Stimulated activated CD4-positive, alpha-beta T cell treated with anti-CD3 and anti-CD28 coated beads, Interleukin-12 subunit alpha, Interleukin-12 subunit beta, amount 100 ng/mL, for 48 hours (primary cell): ENCODE measurements at regions not wholly inside any gene's neighbourhood (a gene's known extent, or its start where the extent isn't known, plus 50 kb on each side); places are given as distances from the start of the nearest gene placed in this dataset.
"Not testable (repeated sequence)": the region's sequence is repeated elsewhere in the genome, so short reads cannot be mapped to it uniquely, and the experiment has no call there.

ENCODE experiments used
- DNase-seq, 3 donors: peaks; one replicate each; pipeline ENCODE4 v3.0.0-alpha.2; 2020; ENCODE audit warnings: low read depth in 2 of 3, low spot score in 1 of 3

DNA sequence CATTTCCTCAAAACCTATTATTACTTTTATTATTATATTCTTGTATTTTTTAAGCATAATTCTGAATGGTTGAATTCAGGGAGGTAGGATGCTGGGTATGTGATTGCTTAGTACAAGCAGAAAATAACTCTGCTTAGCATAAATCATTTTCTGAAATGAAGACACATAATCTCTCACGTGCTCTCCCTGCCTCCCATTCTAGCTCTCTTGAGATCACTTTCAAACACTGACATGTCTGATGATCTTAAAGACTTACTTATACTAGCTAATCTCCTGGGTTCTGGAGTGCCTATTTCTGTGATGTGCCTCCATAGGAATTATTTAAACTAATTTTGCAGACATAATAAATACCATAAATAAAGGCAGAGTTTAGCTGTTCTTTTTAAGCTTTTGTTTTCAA, 1136.0 kb downstream of the SUCLG1 start:
- no peak for DNase-seq

DNA sequence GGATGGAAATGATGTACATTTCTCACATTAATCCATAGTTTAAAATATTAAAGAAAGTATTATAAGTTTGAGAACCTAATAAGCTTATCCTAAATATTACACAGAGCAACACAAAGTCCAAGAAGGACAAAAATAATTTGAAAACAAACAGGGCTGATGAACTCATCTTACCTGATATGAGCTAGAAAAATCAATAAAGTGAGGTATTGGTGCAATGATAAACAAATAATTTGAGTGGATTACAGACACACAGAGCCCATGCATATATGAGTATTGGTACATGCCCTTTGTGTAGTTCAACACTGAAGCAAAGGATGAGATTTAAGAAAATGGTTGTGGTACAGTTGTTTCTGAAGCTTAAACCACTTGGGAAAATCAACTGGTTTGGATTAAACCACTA, 1139.0 kb downstream of the SUCLG1 start:
- no peak for DNase-seq

DNA sequence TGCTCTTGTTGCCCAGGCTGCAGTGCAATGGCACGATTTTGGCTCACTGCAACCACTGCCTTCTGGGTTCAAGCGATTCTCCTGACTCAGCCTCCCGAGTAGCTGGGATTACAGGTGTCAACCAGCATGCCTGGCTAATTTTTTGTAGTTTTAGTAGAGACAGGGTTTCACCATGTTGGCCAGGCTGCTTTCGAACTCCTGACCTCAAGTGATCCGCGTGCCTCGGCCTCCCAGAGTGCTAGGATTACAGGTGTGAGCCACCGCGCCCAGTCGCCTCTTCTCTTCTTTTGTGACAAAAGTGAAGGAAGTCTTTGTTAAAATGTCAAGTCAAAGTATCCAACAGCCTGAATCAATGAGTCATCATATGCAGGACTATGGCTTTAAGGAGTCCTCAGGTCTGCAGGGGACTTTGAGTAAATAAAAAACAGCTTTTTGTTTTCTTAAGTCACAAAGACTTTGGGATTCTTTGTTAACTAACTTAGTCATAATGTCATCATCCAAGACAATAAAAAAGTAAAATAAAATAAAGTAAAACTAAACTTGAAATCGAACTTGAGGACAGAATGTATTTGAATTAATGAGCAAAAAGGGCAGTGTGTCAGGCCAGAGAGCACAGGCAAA, 1153.2 kb downstream of the SUCLG1 start:
- no peak for DNase-seq

DNA sequence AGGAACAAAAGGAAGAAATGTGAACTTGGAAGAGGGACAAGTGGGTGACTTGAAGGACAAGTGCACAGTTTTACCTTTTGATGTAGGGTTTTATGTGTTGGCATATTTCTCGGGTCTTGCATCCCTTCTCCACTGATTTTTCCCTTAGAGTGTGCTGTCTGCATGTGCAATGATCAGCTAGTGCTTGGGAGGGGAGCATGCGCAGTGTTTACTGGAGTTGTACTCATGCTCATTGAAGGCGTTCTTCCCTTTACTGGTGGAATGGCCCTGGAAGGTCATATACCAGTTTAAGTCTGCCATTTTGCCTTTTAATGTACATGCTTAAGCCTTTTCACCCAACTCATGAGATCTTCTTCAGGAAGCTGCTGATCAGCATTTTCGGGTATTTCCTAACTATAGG, 1168.0 kb downstream of the SUCLG1 start:
- DNase-seq = no peak

DNA sequence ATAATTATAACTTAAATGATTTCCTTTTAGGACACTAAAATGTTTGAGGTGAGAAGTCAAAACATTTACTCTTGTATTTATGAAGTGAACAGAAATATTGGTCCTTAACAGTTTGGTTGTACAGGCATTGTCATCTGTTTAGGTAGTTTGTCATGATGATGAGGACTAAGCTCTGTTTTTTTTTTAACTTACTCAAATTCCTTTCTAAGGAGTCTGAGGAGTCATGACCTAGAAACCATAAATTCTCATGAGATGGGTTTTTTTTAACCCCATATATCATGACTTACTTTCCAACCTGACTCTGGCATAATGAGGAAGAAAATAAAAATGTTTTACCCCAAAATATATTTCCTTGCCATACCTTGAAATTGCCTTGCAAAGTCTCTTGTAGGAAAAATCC, 1176.2 kb downstream of the SUCLG1 start:
- DNase-seq = no peak

DNA sequence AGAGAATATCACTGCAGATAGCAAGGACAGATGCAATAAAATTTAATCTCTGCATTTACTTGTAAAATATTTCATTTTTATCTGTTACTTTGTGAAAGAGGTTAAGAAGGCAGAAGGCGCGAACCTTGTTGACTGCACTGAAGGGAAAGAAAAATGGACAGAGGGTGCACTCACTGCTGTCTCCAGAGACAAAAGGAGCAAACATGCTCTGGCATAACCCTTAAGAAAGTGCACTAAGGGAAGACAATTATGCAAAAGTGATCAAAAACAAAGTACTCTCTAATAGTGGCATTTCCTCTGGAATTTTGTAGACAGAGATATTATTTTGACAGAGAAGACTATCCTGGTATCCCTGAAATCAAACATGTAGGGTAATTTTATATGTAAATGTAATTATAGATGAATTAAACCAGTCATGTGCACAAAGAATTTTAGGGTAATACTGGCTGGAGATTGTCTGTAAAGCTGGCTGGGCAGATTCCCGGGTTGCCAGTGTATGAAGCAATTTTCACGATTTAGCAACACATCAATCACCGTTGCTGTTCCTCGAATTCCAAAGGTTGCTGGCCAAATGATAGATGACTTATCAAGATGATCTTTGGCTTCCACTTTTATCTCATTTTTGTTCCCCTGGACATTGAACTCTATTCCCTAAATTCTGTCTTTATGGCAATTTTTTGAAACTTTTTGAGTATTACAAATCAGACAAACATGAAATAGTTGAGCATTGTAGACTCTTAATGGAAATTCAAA, 1176.9 kb downstream of the SUCLG1 start:
- no peak for DNase-seq

DNA sequence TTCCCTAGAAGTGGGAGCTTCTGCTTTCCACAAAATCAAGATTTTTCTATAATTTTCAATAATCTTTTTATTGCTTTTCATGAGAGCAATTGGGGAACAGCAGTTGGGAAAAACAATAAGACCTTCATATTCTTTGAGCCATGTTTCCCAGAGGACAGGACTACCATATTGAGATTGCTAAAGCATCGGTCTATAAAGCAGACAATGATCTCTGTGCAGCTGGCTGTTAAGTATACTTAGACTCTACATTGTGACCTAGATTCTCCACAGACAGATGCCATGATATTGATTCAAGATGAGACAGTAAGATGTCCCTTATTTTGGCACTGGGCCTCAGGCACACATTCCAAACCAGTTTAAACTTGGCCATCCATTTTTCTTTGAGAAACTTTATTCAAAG, 1178.7 kb downstream of the SUCLG1 start:
- DNase-seq = no peak

DNA sequence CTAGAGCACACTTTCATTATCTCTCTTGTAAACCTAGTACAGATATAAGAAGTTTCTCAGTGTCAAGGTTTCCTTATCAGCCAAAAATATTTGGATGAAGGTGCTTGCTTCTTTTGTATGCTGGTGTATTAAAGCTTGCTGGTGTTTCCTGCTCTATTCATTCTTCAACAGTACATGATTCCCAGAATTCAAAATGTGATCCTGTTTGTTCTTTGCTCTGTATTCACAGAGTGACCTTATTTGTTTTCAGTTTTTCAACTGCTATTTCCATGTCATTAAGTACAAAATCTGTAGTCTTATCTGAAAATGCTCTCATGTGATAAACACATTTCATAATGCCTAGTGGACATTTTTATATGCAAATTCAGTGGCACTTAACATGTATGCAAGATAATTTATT, 1185.8 kb downstream of the SUCLG1 start:
- no peak for DNase-seq

DNA sequence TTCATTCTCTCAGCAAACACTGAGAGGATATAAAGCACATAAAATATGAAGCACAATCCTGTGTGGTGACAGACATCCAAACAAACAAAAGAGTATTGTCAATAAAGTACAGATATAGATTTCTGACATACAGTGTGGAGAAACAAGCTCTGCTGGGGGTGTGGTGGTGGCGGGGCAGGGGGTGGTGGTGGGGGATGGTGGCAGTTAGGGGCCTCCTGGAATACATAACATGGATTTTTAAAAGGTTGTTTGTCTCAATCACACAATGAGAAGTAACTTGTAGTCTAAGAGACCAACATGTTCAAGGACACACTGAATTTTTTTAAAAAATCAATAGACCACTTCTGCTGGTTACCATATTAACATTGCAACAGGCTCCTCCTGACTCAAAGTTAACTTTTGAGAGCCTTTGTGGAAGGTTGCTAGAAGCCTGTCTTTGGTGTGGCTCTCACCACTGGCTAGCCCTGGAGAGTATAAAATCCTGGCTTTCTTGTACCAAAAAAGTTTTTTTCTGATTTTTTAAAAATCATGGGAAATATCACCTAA, 1197.4 kb downstream of the SUCLG1 start:
- no peak for DNase-seq

DNA sequence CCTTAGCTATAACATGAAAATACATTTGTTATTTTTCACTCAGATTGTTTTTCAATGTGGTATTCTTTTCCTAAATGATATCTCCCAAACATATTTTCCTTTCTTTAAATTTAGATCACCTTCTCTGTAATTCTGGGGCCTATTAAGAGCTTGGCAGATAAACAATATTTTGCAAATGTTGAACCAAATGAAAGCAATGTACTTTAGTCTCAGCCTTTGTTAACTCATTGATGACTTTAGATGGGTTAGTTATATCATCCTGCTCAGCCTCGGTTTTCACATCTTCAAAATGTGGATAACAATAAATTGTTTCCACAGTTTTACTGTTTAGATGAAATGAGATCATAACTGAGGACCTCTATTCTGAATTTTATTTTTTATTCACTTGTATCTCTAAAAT, 1205.2 kb downstream of the SUCLG1 start:
- no peak for DNase-seq

DNA sequence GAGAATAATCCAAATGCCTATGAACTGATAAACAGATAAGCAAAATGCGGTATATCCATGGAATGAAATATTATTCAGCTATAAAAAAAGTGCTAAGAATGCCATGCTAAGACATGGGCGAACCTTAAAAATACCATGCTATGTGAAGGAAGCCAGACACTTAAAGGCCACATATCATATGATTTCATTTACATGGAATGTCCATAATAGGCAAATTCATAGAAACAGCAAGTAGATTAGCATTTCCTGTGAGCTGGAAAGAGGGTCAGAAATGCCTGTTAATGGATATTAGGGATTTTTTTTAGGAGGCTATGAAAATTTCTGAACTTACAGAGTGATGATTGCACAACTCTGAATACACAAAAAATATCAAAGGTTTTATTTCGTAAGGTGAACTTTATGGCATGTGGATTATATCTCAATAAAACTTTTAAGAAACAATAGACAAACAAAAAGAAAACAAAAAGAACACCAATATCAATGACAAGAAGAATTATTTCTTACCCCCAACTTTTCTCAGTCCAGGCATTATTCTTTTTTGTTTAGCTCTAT, 1207.7 kb downstream of the SUCLG1 start:
- DNase-seq = no peak

DNA sequence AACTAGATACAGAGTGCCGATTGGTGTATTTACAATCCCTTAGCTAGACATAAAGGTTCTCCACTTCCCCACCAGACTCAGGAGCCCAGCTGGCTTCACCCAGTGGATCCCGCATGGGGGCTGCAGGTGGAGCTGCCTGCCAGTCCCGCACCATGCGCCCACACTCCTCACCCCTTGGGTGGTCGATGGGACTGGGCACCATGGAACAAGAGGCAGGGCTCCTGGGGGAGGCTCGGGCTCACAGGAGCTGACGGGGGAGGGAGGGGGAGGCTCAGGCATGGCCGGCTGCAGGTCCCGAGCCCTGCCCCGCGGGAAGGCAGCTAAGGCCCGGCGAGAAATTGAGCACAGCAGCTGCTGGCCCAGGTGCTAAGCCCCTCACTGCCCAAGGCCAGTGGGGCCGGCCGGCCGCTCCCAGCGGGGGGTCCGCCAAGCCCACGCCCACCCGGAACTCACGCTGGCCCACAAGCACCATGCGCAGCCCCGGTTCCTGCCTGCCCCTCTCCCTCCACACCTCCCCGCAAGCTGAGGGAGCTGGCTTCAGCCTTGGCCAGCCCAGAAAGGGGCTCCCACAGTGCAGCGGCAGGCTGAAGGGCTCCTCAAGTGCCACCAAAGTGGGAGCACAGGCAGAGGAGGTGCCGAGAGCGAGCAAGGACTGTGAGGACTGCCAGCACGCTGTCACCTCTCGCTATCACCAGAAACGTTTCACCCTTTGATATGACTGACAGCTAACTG, 1213.1 kb downstream of the SUCLG1 start:
- DNase-seq = not testable (repeated sequence)

DNA sequence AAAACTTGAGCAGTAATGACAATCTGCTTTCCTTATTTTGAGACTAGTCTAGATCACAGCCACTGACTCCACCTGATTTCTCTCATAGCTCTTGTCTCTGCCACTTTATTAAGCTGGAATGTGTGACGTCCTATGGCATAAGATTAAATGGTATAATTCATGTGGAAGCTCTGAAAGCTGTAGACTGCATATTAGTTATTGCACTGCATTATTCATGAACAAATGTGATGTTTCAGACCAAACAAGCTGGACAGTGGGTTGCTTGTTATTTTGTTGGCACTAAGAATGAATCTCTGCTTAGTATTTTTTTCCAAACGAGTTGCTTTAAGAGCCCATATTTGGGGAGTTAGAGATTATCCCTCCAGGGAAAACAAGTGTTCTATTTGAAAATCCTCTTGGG, 1218.5 kb downstream of the SUCLG1 start:
- no peak for DNase-seq

DNA sequence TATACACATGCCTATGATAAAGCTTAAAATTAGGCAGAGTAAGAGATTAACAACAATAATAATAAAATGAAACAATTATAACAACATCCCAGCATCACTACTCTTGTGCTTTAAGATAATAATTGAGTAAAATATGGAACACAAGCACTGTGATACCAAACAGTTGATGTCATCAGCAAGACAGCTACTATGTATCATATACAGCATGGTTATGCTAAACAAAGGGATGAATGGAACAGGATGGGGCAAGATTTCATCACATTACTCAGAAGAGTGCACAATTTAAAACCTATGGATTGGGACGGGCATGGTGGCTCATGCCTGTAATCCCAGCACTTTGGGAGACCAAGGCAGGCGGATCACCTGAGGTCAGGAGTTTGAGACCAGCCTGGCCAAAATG, 1221.0 kb downstream of the SUCLG1 start:
- no peak for DNase-seq

DNA sequence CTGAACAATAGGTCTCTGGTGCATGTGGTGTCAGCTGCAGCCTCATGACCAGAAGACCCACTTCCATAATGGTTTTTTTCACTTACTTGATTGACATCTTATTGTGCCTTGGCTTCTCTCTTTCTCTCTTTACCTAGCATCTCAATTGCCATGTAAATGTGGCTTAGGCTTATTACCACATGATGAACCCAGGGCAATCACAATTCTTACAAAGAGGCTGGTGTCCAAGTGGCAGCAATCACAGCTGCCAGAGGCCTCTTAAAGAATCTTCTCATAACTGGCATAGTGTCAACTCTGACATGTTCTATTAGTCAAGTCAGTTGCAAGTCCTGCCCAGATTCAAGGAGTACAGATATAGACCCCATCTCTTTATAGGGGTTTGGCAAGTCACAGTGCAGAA, 1224.8 kb downstream of the SUCLG1 start:
- DNase-seq = no peak

DNA sequence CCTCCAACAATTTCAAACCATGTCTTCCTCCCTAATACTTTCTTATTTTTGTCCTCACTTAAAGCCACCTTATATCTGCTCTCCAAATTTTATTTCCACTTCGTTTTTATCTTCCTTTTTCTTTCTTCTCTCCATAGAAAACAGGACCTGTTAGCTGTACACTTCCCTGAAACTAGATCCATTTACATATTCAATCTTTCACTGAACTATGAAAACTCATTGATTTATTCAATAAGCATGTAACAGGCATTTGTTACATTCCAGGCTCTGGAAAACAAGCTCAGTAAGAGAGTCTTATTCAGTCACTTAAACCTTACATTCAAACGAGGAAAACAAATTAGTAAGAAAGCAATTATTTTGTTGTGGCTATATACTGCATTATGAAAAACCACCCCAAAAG, 1225.3 kb downstream of the SUCLG1 start:
- no peak for DNase-seq

DNA sequence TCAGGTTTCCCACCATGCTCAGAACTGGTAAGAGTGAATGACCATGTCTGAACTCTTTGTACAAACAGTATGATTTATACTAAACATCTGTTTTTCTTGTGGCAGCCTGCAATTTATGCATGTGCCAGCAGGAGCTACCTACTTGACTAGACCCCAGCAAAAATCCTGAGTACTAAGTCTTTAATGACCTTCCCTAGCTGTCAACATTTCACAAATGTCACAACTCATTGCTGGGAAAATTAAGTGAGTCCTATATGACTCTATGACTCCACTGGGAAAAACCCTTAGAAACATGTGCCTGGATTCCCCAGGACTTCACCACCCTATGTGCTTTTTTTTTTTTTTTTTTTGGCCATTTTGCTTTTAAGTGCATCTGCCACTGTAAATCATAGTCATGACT, 1225.8 kb downstream of the SUCLG1 start:
- DNase-seq = no peak

DNA sequence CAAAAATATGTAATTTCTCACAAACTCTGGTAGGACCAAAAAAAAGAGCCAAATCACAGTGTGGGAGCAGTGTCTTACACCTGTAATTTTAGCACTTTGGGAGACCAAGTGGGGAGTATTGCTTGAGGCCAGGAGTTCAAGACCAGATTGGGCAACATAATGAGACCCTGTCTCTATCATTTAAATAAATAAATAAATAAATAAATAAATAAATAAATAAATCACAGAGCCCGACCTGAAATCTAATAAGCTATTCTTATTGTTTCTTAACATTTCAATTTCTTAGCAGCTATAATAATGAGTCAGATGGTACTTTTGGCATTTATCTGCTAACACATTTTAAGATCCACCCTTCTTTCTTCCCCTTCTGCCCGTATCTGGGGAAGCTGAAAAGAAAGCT, 1229.6 kb downstream of the SUCLG1 start:
- no peak for DNase-seq

DNA sequence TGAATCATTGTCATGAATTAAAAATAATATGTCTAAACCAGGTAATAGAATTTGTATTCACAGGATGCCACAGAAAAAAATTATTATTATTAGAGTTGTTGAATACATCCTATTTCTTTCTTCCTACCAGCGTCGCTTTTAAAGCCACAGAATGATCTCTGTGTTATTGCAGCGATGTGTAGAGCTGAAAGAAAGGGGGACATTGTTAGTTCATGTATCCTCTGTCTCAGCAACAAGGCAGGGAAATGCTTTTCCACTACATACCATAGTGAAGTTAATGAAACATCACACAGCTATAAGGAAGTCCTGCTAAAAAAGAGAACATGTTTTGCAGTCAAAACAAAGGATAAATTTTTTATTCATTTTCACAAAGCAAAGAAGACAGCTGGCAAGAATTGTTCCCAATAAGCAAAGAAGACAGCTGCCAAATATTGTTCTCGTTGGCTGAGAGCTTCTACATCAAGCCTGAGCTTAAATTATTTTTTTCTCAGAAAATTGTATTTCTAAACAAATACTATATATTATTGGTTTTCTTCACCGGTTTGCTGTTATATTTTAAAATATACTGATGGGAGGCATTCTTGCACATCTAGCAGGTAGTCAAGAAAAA, 1234.4 kb downstream of the SUCLG1 start:
- no peak for DNase-seq

DNA sequence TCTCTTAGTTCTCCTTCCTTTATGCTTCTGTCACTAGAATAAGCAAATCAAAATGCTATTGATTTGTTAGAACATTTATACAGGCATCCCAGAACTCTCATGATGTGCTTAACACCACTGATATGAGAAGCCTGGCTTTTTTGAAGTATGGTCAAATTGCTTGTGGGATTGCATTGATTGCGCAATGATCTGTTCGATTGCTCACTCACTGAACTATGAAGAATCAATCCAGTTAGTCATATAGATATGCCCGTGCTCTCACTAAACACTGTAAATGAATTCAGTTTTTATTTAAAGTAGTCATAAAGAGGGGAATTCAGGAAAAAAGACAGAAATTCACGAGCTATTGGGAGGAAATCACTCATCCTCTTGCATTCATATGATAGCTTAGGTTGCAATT, 1237.8 kb downstream of the SUCLG1 start:
- DNase-seq = no peak

DNA sequence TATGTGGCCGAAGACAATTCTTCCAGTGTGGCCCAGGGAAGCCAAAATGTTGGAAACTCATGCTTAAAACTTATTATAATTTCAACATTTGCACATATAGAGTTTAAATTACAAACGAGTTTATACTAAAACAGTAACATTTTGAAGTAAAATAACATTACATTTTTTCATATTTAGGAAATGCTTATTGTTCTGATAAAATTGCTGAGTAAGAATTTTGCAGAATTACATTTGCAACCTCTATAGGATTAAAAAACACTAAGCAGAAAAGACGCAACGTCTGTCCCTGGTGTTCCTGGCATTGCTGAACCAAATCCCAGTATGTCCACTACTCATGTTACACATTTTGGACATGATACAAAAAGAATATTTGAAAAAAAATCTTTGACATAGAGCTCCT, 1241.2 kb downstream of the SUCLG1 start:
- DNase-seq = no peak
